D721Med (cell line): ENCODE measurements at regions not wholly inside any gene's neighbourhood (a gene's known extent, or its start where the extent isn't known, plus 50 kb on each side); places are given as distances from the start of the nearest gene placed in this dataset.
A peak's percentile ranks its signal among the peaks of the same experiment; 100 is the strongest.
"Not testable (repeated sequence)": the region's sequence is repeated elsewhere in the genome, so short reads cannot be mapped to it uniquely, and the experiment has no call there.

Source experiments
- DNase-seq: peaks from one replicate; pipeline ENCODE4 v3.0.0; 2011; ENCODE audit warnings: low spot score; ENCODE audit not compliant: insufficient read length
- FAIRE-seq: peaks from 2 replicates; lab custom pipeline; 2011; peaks lifted over from hg19 to GRCh38; lab: Jason Lieb, UNC
- TF ChIP-seq, protein P1 (sequence below): IDR thresholded peaks from 2 replicates; pipeline ENCODE4 v1.5.1; 2012; ENCODE audit warnings: mild to moderate bottlenecking, control low read depth; ENCODE audit not compliant: insufficient read depth; ENCODE audit errors: missing control alignments

DNA sequence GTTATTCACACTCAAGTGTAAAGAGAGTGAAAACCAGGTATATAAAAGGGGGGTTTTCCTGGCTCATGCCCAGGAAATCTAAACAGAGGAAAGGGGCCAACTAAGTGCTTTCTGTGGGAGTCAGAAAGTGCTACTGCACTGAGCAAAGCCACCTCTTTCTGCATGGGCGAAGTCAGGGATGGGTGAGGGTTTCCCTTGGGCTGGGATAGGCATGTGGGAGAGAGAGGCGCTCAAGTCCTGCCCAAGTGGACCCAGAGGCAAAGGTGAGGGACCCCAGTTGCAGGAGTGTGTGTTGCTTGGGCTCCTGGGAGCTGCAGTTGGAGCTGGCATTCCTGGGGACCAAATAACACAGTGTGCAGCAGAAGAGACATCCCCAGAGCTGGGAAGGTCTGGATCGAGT, 65.9 kb downstream of the PRR15 start:
- DNase-seq (no peak), FAIRE-seq (no peak)
- TF ChIP-seq, protein P1, sequence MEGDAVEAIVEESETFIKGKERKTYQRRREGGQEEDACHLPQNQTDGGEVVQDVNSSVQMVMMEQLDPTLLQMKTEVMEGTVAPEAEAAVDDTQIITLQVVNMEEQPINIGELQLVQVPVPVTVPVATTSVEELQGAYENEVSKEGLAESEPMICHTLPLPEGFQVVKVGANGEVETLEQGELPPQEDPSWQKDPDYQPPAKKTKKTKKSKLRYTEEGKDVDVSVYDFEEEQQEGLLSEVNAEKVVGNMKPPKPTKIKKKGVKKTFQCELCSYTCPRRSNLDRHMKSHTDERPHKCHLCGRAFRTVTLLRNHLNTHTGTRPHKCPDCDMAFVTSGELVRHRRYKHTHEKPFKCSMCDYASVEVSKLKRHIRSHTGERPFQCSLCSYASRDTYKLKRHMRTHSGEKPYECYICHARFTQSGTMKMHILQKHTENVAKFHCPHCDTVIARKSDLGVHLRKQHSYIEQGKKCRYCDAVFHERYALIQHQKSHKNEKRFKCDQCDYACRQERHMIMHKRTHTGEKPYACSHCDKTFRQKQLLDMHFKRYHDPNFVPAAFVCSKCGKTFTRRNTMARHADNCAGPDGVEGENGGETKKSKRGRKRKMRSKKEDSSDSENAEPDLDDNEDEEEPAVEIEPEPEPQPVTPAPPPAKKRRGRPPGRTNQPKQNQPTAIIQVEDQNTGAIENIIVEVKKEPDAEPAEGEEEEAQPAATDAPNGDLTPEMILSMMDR: no peak

DNA sequence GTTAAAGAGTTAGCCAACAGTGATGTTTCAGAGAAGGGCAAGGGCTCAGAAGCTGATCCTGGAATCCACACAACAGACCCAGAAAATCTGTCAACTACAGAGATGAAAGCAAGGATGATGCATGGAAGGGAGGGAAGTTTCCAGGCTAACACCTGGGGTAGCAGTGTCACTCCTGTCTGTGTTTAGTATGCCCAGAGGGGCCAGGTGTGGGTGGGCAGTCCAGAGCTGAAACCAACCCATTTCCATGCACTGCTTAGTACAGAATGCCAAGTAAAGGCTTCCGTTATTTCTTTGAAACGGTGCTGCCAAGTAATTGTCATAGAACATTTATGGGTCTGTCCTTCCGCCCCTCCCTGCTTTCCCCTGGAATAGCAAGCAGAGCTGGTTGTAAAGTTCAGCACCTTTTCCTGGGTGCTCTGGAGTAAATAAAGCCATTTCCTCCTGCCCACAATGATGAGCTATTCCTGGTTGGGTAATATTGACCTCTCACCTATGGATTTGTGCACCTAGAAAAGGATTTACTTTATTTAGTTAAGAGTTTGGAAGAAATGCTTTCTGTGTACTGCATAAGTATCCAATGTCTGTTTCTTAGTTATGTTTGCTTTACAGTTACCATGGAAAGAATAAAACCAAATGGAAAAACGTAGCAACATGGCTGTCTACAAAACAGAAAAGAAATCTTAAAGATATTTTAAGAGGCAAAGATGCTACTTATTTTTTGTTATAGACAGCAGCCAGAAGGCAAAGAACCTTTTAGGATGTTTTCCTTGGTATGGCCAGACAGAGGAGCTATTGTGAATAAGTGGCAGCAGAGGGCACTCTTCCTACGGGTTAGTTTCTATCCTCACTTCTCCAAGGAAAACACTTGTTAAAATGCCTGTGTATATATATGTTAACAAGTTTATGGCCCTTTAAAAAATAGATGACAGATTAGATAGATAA, 71.7 kb downstream of the PRR15 start:
- peak; percentile 44 for FAIRE-seq

DNA sequence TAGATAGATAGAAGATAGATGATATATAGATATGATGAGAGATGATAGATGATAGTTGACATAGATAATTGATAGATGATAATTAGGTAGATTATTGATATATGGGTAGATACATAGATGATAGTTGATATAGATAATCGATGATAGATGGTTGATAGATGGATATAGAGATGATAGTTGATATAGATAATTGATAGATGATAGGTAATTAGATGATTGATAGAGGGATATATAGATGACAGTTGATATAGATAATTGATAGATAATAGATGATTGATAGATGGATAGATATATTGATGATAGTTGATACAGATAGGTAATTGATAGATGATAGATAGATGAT, 72.3 kb downstream of the PRR15 start:
- DNase-seq: no peak
- TF ChIP-seq, protein P1: no peak
- FAIRE-seq: no peak

More for the DNA sequence above, 71.7 kb downstream of the PRR15 start:
- not testable (repeated sequence) for DNase-seq
- TF ChIP-seq, protein P1: peak; percentile 59

DNA sequence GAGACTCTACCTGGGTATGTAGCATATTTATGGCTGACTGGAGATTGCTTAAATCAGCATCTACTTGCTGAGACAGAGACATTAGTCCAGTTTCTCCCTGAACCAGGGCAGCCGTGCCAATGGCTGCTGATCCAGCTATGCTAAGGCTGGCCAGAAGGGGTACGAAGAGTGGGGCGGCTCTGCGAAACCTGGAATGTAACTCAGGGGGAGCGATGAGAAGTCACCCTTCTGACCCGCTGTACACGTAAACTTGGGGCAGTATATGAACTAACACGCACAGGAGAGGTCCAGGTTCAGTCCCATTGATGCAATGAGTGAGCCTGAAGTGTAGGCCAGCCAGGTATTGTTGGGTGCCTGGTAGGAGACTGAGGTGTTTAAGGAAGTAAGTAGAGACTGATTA, 73.7 kb downstream of the PRR15 start:
- no peak for FAIRE-seq

DNA sequence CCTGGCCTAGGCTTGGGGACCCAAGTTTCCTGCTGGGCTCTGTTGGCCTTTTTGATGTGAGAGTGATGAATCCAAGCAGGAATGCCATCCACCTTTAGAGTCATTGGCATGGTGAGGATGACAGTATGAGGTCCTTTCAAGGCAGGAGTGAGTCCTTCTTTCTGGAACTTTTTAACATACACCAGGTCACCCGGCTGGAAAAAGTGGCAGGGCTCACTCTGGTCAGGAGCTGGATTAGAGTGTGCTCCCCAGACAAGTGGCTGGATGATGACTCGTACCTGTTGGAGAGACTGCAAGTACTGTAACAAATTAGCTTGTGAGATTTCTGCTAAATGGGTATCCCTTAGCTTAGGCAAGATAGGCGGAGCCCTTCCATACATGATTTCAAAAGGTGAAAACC, 75.2 kb downstream of the PRR15 start:
- FAIRE-seq: not testable (repeated sequence)

More for the DNA sequence above, 73.7 kb downstream of the PRR15 start:
- DNase-seq: no peak
- TF ChIP-seq, protein P1: no peak

DNA sequence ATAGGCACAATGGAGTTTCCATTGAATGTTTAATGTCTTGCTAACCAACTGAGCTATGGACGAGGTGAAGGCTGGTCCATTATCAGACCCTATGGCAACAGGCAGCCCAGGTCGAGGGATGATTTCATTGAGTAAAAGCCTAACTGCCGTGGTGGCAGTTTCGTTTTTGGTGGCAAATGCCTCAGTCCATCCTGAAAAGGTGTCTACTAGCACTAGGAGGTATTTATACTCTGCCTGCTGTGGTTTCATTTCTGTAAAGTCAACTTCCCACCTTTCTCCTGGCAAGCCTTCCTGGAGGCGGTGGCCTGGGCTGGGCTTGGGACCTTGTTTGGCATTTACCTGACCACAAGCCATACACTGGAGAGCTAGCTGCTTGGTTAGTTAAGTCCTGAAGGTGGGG, 75.8 kb downstream of the PRR15 start:
- DNase-seq: no peak
- TF ChIP-seq, protein P1: no peak
- FAIRE-seq: no peak

More for the DNA sequence above, 75.2 kb downstream of the PRR15 start:
- not testable (repeated sequence) for DNase-seq

DNA sequence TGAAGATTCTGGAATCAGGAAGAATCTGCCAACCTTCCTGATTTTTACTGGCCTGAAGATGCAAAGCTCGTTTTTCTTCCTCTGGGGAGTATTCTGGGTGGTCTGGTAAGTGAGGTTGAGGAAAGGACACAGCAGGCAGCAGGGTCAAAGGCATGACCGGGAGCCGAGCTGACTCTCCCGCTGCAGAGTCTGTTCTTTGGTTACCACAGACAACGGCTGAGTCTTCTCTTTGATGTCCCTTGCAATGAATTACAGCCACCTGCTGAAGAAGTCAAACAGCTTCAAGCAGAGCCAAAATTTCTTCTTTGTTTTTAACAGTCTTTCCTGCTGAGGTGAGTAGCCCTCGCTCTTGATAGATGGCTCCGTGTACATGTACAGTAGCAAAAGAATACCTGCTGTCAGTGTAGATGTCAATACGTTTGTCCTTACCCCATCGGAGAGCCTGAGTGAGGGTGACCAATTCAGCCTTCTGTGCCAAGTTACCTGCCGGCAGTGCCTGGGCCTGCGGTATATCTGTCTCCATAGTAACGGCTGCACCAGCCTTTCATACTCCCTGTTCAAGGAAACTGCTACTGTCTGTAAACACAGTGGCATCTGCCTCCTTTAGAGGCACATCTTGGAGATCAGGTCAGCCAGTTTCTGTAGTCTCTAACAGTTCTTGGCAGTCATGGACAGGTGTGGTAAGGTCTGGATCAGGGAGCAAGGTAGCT, 76.4 kb downstream of the PRR15 start:
- no peak for FAIRE-seq
- no peak for DNase-seq
- TF ChIP-seq, protein P1: no peak
